K562 (cell line): ENCODE measurements at regions not wholly inside any gene's neighbourhood (a gene's known extent, or its start where the extent isn't known, plus 50 kb on each side); places are given as distances from the start of the nearest gene placed in this dataset.
A peak's percentile ranks its signal among the peaks of the same experiment; 100 is the strongest.

ENCODE experiments used
- ATAC-seq: fragments of 200-7000 bp; cut with Tn5 transposase; 3 replicates; pipeline ENCODE4 v1.9.1; 2020; ENCODE audit warnings: moderate library complexity
- BruUV-seq: library from RNA; stranded (reverse); fragments of 400-500 nt; replicated peaks from 2 replicates; lab custom pipeline; 2021; lab: Mats Ljungman, UMichigan
- CTCF ChIA-PET: fragments of 300-600 bp; formaldehyde crosslinking; extraction: SDS; loops from one replicate; lab custom pipeline; 2021; ENCODE audit warnings: low intra/inter-chr PET ratio; lab: Yijun Ruan, JAX
- POLR2A ChIA-PET: fragments of 300-600, 350-650 bp; sonication (Branson Sonifier 250); formaldehyde crosslinking; extraction: SDS; loops from one replicate; lab custom pipeline; 2021; ENCODE audit warnings: antibody characterized with exemption, inconsistent platforms; lab: Yijun Ruan, JAX
- DNase-seq, 4 experiments: peaks; one replicate each; pipeline versions ENCODE4 v3.0.0 to v3.0.0-alpha.2; 2011 to 2018; ENCODE audit warnings: low spot score in 3 of 4, mixed read lengths in 3 of 4; ENCODE audit errors: extremely low read depth in 1 of 4
- FAIRE-seq: peaks from 2 replicates; lab custom pipeline; 2011; peaks lifted over from hg19 to GRCh38; lab: Jason Lieb, UNC
- H2AFZ ChIP-seq: 2 replicates; pipeline ENCODE4 v1.6.0; 2011; ENCODE audit warnings: low read depth, low read length, control low read depth, inconsistent platforms
- H3K27ac ChIP-seq: fragments of 200-600 bp; 3 replicates; pipeline ENCODE4 v1.8.0; 2011; ENCODE audit warnings: low read depth, mild to moderate bottlenecking, control low read depth, inconsistent platforms, low read length, moderate library complexity, mixed read lengths; ENCODE audit errors: extremely low read depth
- H3K27me3 ChIP-seq, 2 experiments: fragments of 300-600 bp in 1 of 2; 2 replicates in 1 of 2; 3 replicates in 1 of 2; pipeline versions ENCODE4 v1.6.0 to v1.8.0; 2011; ENCODE audit warnings: inconsistent platforms in 2 of 2, low read length in 2 of 2, mild to moderate bottlenecking in 1 of 2, mixed read lengths in 1 of 2, moderate library complexity in 1 of 2; ENCODE audit not compliant: control insufficient read depth in 2 of 2, insufficient read depth in 2 of 2
- H3K36me3 ChIP-seq: fragments of 300-600 bp; 3 replicates; pipeline ENCODE4 v1.8.0; 2011; ENCODE audit warnings: mild to moderate bottlenecking, low read length, inconsistent platforms; ENCODE audit not compliant: control insufficient read depth, insufficient read depth
- H3K4me1 ChIP-seq, 2 experiments: fragments of 200-600 bp in 1 of 2; replicated peaks in 1 of 2; 2 replicates in 1 of 2; 3 replicates in 1 of 2; pipeline versions ENCODE4 v1.5.1 to v1.8.0; 2011; ENCODE audit warnings: inconsistent platforms in 2 of 2, low read length in 2 of 2, mild to moderate bottlenecking in 1 of 2, mixed read lengths in 1 of 2, moderate library complexity in 1 of 2; ENCODE audit not compliant: control insufficient read depth in 2 of 2, insufficient read depth in 2 of 2
- H3K4me2 ChIP-seq: 2 replicates; pipeline ENCODE4 v1.6.1; 2011; ENCODE audit warnings: low read length, control low read depth, inconsistent platforms, mixed read lengths; ENCODE audit not compliant: insufficient read depth
- H3K4me3 ChIP-seq: fragments of 200-600 bp; sonication (generic), shearing (Covaris generic); 2 replicates; pipeline ENCODE4 v1.5.1; 2016; ENCODE audit warnings: control low read depth, inconsistent platforms
- H3K79me2 ChIP-seq: fragments of 200-600 bp; 3 replicates; pipeline ENCODE4 v1.8.0; 2011; ENCODE audit warnings: low read length, inconsistent platforms; ENCODE audit not compliant: control insufficient read depth, insufficient read depth
- H3K9ac ChIP-seq, 2 experiments: 2 replicates each; pipeline versions ENCODE4 v1.6.0 to v1.6.1; 2011; ENCODE audit warnings: low read depth in 2 of 2, low read length in 2 of 2, control low read depth in 1 of 2, inconsistent platforms in 1 of 2, mild to moderate bottlenecking in 1 of 2, mixed read lengths in 1 of 2; ENCODE audit not compliant: insufficient read depth in 1 of 2
- H3K9me1 ChIP-seq: one replicate; pipeline ENCODE4 v1.6.0; 2011; ENCODE audit warnings: inconsistent platforms, mild to moderate bottlenecking, low read length, moderate library complexity; ENCODE audit not compliant: control insufficient read depth, insufficient read depth
- H3K9me3 ChIP-seq: replicated peaks from 2 replicates; pipeline ENCODE4 v1.5.1; 2011; ENCODE audit warnings: low read depth, low read length, inconsistent platforms; ENCODE audit not compliant: control insufficient read depth, insufficient read depth
- H4K20me1 ChIP-seq: replicated peaks from 2 replicates; pipeline ENCODE4 v1.6.1; 2011; ENCODE audit warnings: low read length, inconsistent platforms, mixed read lengths; ENCODE audit not compliant: control insufficient read depth, insufficient read depth
- BRF2 ChIP-seq: IDR thresholded peaks from 3 replicates; pipeline ENCODE4 v1.6.1; 2011; ENCODE audit warnings: borderline replicate concordance, mild to moderate bottlenecking; ENCODE audit not compliant: insufficient read length, insufficient read depth
- CREM ChIP-seq: IDR thresholded peaks from 2 replicates; pipeline ENCODE4 v1.6.1; 2014; ENCODE audit warnings: antibody characterized with exemption, low read depth
- HDAC1 ChIP-seq, 2 experiments: fragments of 450-650 bp; IDR thresholded peaks; 2 replicates each; pipeline ENCODE4 v1.6.1; 2016 to 2017; ENCODE audit warnings: inconsistent platforms in 1 of 2, mild to moderate bottlenecking in 1 of 2, moderate library complexity in 1 of 2
- MGA ChIP-seq: fragments of 450-650 bp; IDR thresholded peaks from 2 replicates; pipeline ENCODE4 v1.6.1; 2016; ENCODE audit warnings: mild to moderate bottlenecking, moderate library complexity
- MLLT1 ChIP-seq, 2 experiments: fragments of 450-650 bp; IDR thresholded peaks; 2 replicates each; pipeline ENCODE4 v1.6.1; 2016
- NR4A1 ChIP-seq, 2 experiments: fragments of 250-450 bp in 1 of 2; fragments of 450-650 bp in 1 of 2; sonication (Bioruptor Pico) in 1 of 2; IDR thresholded peaks; 2 replicates each; pipeline versions ENCODE4 v1.4.0 to v1.6.1; 2016 to 2020; ENCODE audit warnings: mild to moderate bottlenecking in 2 of 2, missing compliant biosample characterization in 1 of 2, missing genetic modification characterization in 1 of 2, moderate library complexity in 1 of 2
- OTX1 ChIP-seq: fragments of 450-650 bp; formaldehyde crosslinking; IDR thresholded peaks from 2 replicates; pipeline ENCODE4 v1.4.0; 2022; ENCODE audit warnings: mild to moderate bottlenecking
- ZNF3 ChIP-seq: fragments of 250-450 bp; sonication (Bioruptor Pico); IDR thresholded peaks from 2 replicates; pipeline ENCODE4 v1.5.0; 2021; ENCODE audit warnings: mild to moderate bottlenecking, moderate library complexity
- whole genome bisulfite sequencing: fragments of 100-300 bp; shearing (Covaris generic); methylation state at CpG from one replicate; pipeline ENCODE4 v1.1.6; 2016; ENCODE audit warnings: low coverage, mixed read lengths; ENCODE audit not compliant: insufficient coverage; ENCODE audit errors: missing lambda C conversion rate; 5-methylcytosine and 5-hydroxymethylcytosine counted together
- in situ Hi-C: fragments of 300-500 bp; cut with MboI; formaldehyde crosslinking; loops from 4 replicates; pipeline ENCODE4 v1.15.0; 2018; ENCODE audit warnings: inconsistent platforms, mixed read lengths
- intact Hi-C: fragments of 100-400 bp; cut with micrococcal nuclease; formaldehyde crosslinking; loops from 2 replicates; pipeline ENCODE4 v1.14.2; 2022

GRCh38 chr7:119949053-119949452 is 323.9 kb upstream of the KCND2 start:
- Histone ChIP-seq H3K9ac (peak overlapping the region; percentile 69 to 89; a peak in 3 of 4 replicates), H4K20me1 (no peaks in the 10 kb centered on the region), H3K79me2 (peaks cover 46% of the 10 kb centered on the region), H3K27me3 (no peaks in the 10 kb centered on the region), H3K9me1 (no peaks in the 10 kb centered on the region), H3K27ac (peak overlapping the region; percentile 53), H2AFZ (peak overlapping the region; percentile 61), H3K9me3 (peaks cover 5% of the 10 kb centered on the region; the same call in 1 of the 2 replicates), H3K36me3 (no peaks in the 10 kb centered on the region), H3K4me1 (peaks cover 0 to 7% of the 10 kb centered on the region in 2 experiments; a peak in 2 of 5 replicates), H3K4me3 (peak overlapping the region; percentile 40), H3K4me2 (peak overlapping the region; percentile 77)
- in situ Hi-C loops (no loop called here), intact Hi-C loops (loop anchor here (5.0 kb wide), 1 partner anchor 1043 kb away; no protein-coding TSS in a partner anchor)
- POLR2A ChIA-PET = interaction anchor here (0.7 to 1.7 kb wide), 2 partner anchors 10 to 1445 kb away, joined by 3 to 7 read pairs; no protein-coding TSS in a partner anchor
- no TSS peak for BruUV-seq
- peak in 1 of 4 experiments; percentile 54 for DNase-seq
- ATAC-seq = peak; percentile 69
- no peak for FAIRE-seq
- WGBS = 16% methylated on average over 5 of the region's 5 CpGs
- CTCF ChIA-PET = no interaction called here
- TF ChIP-seq HDAC1 (IDR thresholded peaks at IDR 0.05) (0 out of 4 replicates have a peak, but pooled peaks of 1 of the 2 experiments have one; percentile 9), ZNF3 (no peak), BRF2 (no peak), MLLT1 (IDR thresholded peaks at IDR 0.05) (peak in 1 of 2 experiments; percentile 33; a peak in 1 of 4 replicates), OTX1 (CRISPR knock-in tag) (no peak), MGA (peak; percentile 33; the same call in 1 of the 2 replicates), CREM (no peak), NR4A1 (CRISPR knock-in tag; IDR thresholded peaks at IDR 0.05) (no peak), NR4A1 (tag; IDR thresholded peaks at IDR 0.05) (no peak)
